GM19035 (cell line): ENCODE measurements at regions not wholly inside any gene's neighbourhood (a gene's known extent, or its start where the extent isn't known, plus 50 kb on each side); places are given as distances from the start of the nearest gene placed in this dataset.

Experiments used
- ATAC-seq: cut with Tn5 transposase; IDR thresholded peaks from one replicate; pipeline ENCODE4 v1.9.1; 2021; ENCODE audit not compliant: unreplicated experiment

- no peak for ATAC-seq
These were observed 274.8 kb downstream of the SS18 start for GRCh38 chr18:25815659-25816058.

- peak; percentile 85 for ATAC-seq
These were observed 275.5 kb downstream of the SS18 start for GRCh38 chr18:25814841-25815458.

- no peak for ATAC-seq
These were observed 277.3 kb downstream of the SS18 start for GRCh38 chr18:25813110-25813509.

GRCh38 chr18:25810736-25811135 lies 279.7 kb downstream of the SS18 start:
- ATAC-seq = no peak

GRCh38 chr18:25805939-25806338 lies 284.5 kb downstream of the SS18 start:
- no peak for ATAC-seq

GRCh38 chr18:25805323-25805722 lies 285.1 kb downstream of the SS18 start:
- no peak for ATAC-seq

- no peak for ATAC-seq
These were observed 291.2 kb downstream of the SS18 start for GRCh38 chr18:25799231-25799630.

GRCh38 chr18:25798046-25798445 lies 292.4 kb downstream of the SS18 start:
- no peak for ATAC-seq

GRCh38 chr18:25795213-25795612 lies 295.2 kb downstream of the SS18 start:
- ATAC-seq = no peak

GRCh38 chr18:25787276-25787675 lies 303.1 kb downstream of the SS18 start:
- no peak for ATAC-seq

GRCh38 chr18:25786758-25787157 lies 303.7 kb downstream of the SS18 start:
- no peak for ATAC-seq

- ATAC-seq = no peak
These were observed 310.3 kb downstream of the SS18 start for GRCh38 chr18:25780105-25780504.

GRCh38 chr18:25771796-25772195 lies 318.6 kb downstream of the SS18 start:
- ATAC-seq = no peak

GRCh38 chr18:25764777-25765176 lies 325.6 kb downstream of the SS18 start:
- ATAC-seq = no peak

GRCh38 chr18:25759111-25759510 lies 331.3 kb downstream of the SS18 start:
- no peak for ATAC-seq

- ATAC-seq = no peak
These were observed 346.7 kb downstream of the SS18 start for GRCh38 chr18:25743646-25744151.

- ATAC-seq = no peak
These were observed 351.0 kb downstream of the SS18 start for GRCh38 chr18:25739376-25739775.

- no peak for ATAC-seq
These were observed 352.6 kb downstream of the SS18 start for GRCh38 chr18:25737710-25738311.

GRCh38 chr18:25736516-25736915 lies 353.9 kb downstream of the SS18 start:
- ATAC-seq = no peak

- ATAC-seq = no peak
These were observed 355.0 kb downstream of the SS18 start for GRCh38 chr18:25735459-25735858.

- no peak for ATAC-seq
These were observed 356.1 kb downstream of the SS18 start for GRCh38 chr18:25734336-25734735.

GRCh38 chr18:25732862-25733261 lies 357.6 kb downstream of the SS18 start:
- ATAC-seq = no peak

- ATAC-seq = no peak
These were observed 361.3 kb downstream of the SS18 start for GRCh38 chr18:25729072-25729471.
